ENCODE measurements at regions not wholly inside any gene's neighbourhood (a gene's known extent, or its start where the extent isn't known, plus 50 kb on each side); places are given as distances from the start of the nearest gene placed in this dataset.

DNA sequence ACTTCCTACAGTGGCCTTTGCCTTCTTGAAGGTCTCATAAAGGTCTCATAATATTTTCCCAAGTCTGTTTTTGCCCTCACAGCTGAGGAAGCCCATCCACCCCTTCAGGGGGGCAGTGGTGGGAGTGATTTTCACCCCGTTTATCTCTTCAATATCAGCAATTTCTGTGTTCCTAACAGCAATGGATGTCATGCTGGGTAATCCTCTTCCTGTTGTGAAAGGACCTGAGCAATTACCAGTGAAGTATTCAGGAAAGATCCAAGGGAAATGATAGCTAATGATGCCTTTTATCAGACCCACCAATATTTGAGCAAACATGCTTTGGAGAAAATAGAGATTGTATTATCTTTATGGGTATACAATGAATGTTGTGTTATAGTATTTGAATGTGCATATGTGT, 226.9 kb downstream of the INSC start:
- no peak overlapping the region for H3K27ac Mint-ChIP-seq
- DNase-seq, result no peak
- no peaks in the 10 kb centered on the region for H3K36me3 Mint-ChIP-seq
- H3K27ac ChIP-seq (ENCODE audit: low read depth in 1 of 2, low read length in 2 of 2), result no peak overlapping the region
- no peak overlapping the region for H3K4me3 Mint-ChIP-seq
- TF ChIP-seq, protein P1, sequence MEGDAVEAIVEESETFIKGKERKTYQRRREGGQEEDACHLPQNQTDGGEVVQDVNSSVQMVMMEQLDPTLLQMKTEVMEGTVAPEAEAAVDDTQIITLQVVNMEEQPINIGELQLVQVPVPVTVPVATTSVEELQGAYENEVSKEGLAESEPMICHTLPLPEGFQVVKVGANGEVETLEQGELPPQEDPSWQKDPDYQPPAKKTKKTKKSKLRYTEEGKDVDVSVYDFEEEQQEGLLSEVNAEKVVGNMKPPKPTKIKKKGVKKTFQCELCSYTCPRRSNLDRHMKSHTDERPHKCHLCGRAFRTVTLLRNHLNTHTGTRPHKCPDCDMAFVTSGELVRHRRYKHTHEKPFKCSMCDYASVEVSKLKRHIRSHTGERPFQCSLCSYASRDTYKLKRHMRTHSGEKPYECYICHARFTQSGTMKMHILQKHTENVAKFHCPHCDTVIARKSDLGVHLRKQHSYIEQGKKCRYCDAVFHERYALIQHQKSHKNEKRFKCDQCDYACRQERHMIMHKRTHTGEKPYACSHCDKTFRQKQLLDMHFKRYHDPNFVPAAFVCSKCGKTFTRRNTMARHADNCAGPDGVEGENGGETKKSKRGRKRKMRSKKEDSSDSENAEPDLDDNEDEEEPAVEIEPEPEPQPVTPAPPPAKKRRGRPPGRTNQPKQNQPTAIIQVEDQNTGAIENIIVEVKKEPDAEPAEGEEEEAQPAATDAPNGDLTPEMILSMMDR (IDR thresholded peaks at IDR 0.05), result no peak
- H3K4me3 ChIP-seq (replicated peaks in 1 of 3; ENCODE audit: low read depth in 2 of 3, low read length in 3 of 3), result no peak overlapping the region
- H3K9ac ChIP-seq (ENCODE audit: insufficient read depth, low read length, poor library complexity, severe bottlenecking), result no peak overlapping the region
- no peaks in the 10 kb centered on the region for H3K27me3 ChIP-seq (ENCODE audit: control insufficient read depth in 2 of 2, insufficient read depth in 2 of 2, low read length in 2 of 2)
- no peaks in the 10 kb centered on the region for H3K4me1 Mint-ChIP-seq
- H3K79me2 ChIP-seq (ENCODE audit: insufficient read depth, low read length), result no peaks in the 10 kb centered on the region
- H3K9me3 ChIP-seq (replicated peaks in 1 of 2; ENCODE audit: control insufficient read depth in 1 of 2, insufficient read depth in 1 of 2, low read length in 2 of 2), result no peaks in the 10 kb centered on the region
- H3K36me3 ChIP-seq (replicated peaks in 1 of 2; ENCODE audit: control insufficient read depth in 1 of 2, insufficient read depth in 2 of 2, low read length in 2 of 2), result no peaks in the 10 kb centered on the region
- no peak overlapping the region for H3K4me2 ChIP-seq (replicated peaks; ENCODE audit: extremely low read depth, low read length, poor library complexity, severe bottlenecking)
- H3K9me3 Mint-ChIP-seq, result peaks cover 0 to 16% (median 2%) of the 10 kb centered on the region in 7 donors
- no peak overlapping the region for H2AFZ ChIP-seq (ENCODE audit: insufficient read depth, low read depth, low read length, poor library complexity, severe bottlenecking)
- no peaks in the 10 kb centered on the region for H3K4me1 ChIP-seq (ENCODE audit: control insufficient read depth in 1 of 2, insufficient read depth in 2 of 2, low read length in 2 of 2)
- H4K20me1 ChIP-seq (ENCODE audit: insufficient read depth, low read length), result no peaks in the 10 kb centered on the region
- no CpG with 5 or more reads among the region's 1 CpG for WGBS (ENCODE audit: insufficient coverage)
- intact Hi-C loops (cut with micrococcal nuclease), result no loop called here
- H3K27me3 Mint-ChIP-seq (ENCODE audit: low read depth in 3 of 3), result peaks cover 0 to 2% (median 0%) of the 10 kb centered on the region in 3 donors

DNA sequence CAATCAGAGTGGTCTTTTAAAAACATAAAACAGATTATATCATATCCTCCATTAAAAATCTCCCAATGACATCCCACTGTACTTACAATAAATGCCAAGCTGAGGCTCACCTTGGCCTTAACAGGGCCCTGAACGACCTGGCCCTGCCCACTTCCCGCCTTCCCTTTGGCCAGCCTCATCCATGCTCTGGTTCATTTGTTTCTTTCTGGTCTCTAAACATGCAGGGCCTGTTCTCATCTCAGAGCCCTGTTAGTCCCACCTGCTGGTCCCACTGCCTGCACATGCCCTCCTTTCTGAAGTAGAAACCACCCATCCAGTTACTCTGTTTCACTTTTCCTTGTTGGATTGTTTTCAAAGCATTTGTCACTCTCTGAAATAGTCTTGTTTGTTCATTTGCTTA, 227.4 kb downstream of the INSC start:
- no peaks in the 10 kb centered on the region for H3K4me1 Mint-ChIP-seq
- H3K27ac ChIP-seq (ENCODE audit: low read depth in 1 of 2, low read length in 2 of 2), result no peak overlapping the region
- peaks cover 0 to 16% (median 2%) of the 10 kb centered on the region in 7 donors for H3K9me3 Mint-ChIP-seq
- H3K27ac Mint-ChIP-seq, result no peak overlapping the region
- H3K36me3 Mint-ChIP-seq, result no peaks in the 10 kb centered on the region
- H3K79me2 ChIP-seq (ENCODE audit: insufficient read depth, low read length), result no peaks in the 10 kb centered on the region
- no peaks in the 10 kb centered on the region for H3K27me3 ChIP-seq (ENCODE audit: control insufficient read depth in 2 of 2, insufficient read depth in 2 of 2, low read length in 2 of 2)
- no peak overlapping the region for H3K4me3 Mint-ChIP-seq
- 59% methylated on average over 2 of the region's 2 CpGs for WGBS (ENCODE audit: insufficient coverage)
- H4K20me1 ChIP-seq (ENCODE audit: insufficient read depth, low read length), result no peaks in the 10 kb centered on the region
- H3K4me1 ChIP-seq (ENCODE audit: control insufficient read depth in 1 of 2, insufficient read depth in 2 of 2, low read length in 2 of 2), result no peaks in the 10 kb centered on the region
- H3K4me3 ChIP-seq (replicated peaks in 1 of 3; ENCODE audit: low read depth in 2 of 3, low read length in 3 of 3), result no peak overlapping the region
- H2AFZ ChIP-seq (ENCODE audit: insufficient read depth, low read depth, low read length, poor library complexity, severe bottlenecking), result no peak overlapping the region
- DNase-seq, result no peak
- no peak overlapping the region for H3K4me2 ChIP-seq (replicated peaks; ENCODE audit: extremely low read depth, low read length, poor library complexity, severe bottlenecking)
- peaks cover 0 to 2% (median 0%) of the 10 kb centered on the region in 3 donors for H3K27me3 Mint-ChIP-seq (ENCODE audit: low read depth in 3 of 3)
- H3K36me3 ChIP-seq (replicated peaks in 1 of 2; ENCODE audit: control insufficient read depth in 1 of 2, insufficient read depth in 2 of 2, low read length in 2 of 2), result no peaks in the 10 kb centered on the region
- no peaks in the 10 kb centered on the region for H3K9me3 ChIP-seq (replicated peaks in 1 of 2; ENCODE audit: control insufficient read depth in 1 of 2, insufficient read depth in 1 of 2, low read length in 2 of 2)
- TF ChIP-seq, protein P1 (IDR thresholded peaks at IDR 0.05), result no peak
- intact Hi-C loops (cut with micrococcal nuclease), result no loop called here
- no peak overlapping the region for H3K9ac ChIP-seq (ENCODE audit: insufficient read depth, low read length, poor library complexity, severe bottlenecking)
